Esophagus muscularis mucosa (tissue), 3 donors: ENCODE measurements at regions not wholly inside any gene's neighbourhood (a gene's known extent, or its start where the extent isn't known, plus 50 kb on each side); places are given as distances from the start of the nearest gene placed in this dataset.

Experiments used
- POLR2AphosphoS5 ChIP-seq, 2 donors: sonication (generic); formaldehyde crosslinking; IDR thresholded peaks; one replicate each; pipeline ENCODE4 v1.6.1; 2017; ENCODE audit warnings: antibody characterized with exemption in 2 of 2
- TF ChIP-seq, protein P1 (sequence below), 3 experiments: fragments of 200-600 bp in 2 of 3; fragments of 450-650 bp in 1 of 3; sonication (generic) in 2 of 3; IDR thresholded peaks; one replicate each; pipeline ENCODE4 v1.5.1; 2017 to 2019; ENCODE audit warnings: antibody characterized with exemption in 3 of 3, mild to moderate bottlenecking in 2 of 3, moderate library complexity in 1 of 3

DNA sequence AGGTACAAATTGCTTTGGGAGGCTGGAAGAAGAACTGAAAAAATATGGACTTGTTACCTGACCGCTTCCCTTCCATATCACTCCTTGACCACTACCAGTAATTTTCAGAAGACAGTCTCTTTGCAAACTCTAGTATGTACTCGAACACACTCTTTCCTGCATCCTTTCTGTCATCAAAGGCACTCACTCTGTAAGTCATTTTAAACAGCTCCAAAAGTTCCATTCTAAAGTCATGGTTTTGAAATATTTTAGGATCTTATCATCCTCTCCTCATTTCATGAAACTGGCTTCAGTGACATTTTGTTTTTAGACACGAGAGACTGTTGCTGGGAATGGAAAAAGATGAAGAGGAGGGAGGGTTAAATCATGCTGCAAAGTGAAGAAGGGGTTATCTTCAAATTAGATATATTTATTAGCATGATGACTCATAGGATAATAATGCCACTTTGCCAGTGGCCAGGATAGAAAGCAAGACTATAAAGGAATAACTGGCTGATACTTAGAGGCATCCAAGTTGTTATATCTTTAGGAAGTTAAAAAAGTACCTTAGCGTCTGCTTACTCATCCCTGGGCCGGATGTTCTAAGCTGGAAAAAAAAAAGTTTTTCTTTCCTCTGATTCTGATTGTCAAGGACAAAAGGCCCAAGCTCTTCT lies 549.3 kb downstream of the METTL15 start:
- TF ChIP-seq, protein P1, sequence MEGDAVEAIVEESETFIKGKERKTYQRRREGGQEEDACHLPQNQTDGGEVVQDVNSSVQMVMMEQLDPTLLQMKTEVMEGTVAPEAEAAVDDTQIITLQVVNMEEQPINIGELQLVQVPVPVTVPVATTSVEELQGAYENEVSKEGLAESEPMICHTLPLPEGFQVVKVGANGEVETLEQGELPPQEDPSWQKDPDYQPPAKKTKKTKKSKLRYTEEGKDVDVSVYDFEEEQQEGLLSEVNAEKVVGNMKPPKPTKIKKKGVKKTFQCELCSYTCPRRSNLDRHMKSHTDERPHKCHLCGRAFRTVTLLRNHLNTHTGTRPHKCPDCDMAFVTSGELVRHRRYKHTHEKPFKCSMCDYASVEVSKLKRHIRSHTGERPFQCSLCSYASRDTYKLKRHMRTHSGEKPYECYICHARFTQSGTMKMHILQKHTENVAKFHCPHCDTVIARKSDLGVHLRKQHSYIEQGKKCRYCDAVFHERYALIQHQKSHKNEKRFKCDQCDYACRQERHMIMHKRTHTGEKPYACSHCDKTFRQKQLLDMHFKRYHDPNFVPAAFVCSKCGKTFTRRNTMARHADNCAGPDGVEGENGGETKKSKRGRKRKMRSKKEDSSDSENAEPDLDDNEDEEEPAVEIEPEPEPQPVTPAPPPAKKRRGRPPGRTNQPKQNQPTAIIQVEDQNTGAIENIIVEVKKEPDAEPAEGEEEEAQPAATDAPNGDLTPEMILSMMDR (IDR thresholded peaks at IDR 0.05) = no peak
- no peak for TF ChIP-seq POLR2AphosphoS5 (IDR thresholded peaks at IDR 0.05)
